Stimulated activated CD4-positive, alpha-beta T cell treated with anti-CD3 and anti-CD28 coated beads, TNF-alpha, amount 100 ng/mL, for 1 hour (primary cell): ENCODE measurements at regions not wholly inside any gene's neighbourhood (a gene's known extent, or its start where the extent isn't known, plus 50 kb on each side); places are given as distances from the start of the nearest gene placed in this dataset.

Experiments
- DNase-seq, 3 donors: peaks; one replicate each; pipeline ENCODE4 v3.0.0-alpha.2; 2020; ENCODE audit warnings: low read depth in 3 of 3, low spot score in 1 of 3

DNA sequence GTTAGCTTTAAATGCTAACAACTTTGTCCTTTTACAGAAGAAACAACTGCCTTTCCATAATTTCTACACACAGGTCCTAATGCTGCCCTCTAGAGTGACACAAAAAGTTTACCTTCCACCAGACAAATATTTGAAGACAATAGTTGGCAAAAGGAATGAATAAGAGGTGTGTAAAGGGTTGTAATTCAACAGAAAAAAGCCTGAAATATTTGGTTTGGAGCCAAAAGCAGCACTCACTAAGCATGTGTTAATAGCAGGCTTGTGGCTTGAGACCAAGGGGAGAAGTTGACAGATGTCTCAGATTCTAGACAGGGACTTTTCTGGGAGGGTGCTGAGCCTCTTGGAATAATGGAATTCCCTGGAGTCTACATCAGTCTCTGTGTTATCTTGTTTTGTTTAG lies 156.2 kb upstream of the GALNT17 start:
- DNase-seq = no peak

DNA sequence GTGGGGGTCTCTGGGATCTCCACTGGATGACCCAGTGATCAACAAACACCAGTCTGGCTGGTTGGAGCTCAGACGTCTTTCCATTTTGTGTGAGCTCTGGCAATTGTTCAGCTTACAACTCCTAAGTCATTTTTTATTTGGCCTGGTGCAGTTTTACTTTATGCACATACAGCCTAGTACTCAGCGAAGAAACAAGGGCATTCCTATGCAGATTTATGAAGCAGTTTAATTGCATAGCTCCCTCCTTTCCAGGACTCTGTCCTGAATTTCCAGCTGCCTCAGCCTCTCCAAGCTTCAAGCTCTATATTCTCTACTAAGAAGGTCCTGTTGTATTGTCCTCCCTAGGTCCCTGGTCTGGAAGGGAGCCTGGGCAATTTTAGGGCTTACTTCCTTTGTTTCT lies 145.6 kb upstream of the GALNT17 start:
- DNase-seq = no peak

DNA sequence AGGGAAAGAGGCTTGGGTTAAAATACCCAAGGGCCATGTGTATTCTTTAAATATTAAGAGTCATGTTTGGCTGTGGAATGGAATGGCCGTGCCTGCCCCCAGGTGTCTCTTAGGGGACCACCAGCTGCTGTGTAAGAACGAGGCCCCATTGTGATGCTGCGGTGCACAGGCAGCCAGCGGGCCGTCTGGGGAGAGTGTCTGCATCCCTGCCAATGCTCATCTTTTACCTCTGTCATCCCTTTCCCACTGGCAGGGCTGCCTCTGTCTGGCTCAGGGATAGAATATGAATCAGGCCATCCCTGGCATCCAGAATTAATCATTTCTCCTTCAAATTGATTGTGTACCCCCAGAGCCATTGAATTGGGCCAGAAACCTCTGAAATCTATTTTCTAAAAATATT lies 137.8 kb upstream of the GALNT17 start:
- no peak for DNase-seq

DNA sequence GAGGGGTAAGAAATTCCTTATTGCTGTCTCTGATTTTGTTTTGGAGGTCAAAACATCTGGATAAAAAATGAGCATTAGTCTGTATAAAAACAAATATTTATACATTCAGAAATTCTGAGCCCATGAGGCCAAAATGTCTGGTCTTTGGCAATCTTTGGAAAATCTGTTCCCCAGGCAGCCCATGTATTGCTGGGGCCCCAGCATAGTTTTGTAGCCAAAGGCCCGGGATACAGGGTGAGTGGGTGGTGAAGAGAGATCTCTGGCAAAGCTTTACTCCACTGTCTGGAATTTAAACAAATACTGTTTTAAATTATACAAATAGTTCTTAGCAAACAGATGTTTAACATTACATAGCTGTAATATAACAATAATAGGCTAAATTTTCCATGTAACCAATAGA lies 134.7 kb upstream of the GALNT17 start:
- no peak for DNase-seq

DNA sequence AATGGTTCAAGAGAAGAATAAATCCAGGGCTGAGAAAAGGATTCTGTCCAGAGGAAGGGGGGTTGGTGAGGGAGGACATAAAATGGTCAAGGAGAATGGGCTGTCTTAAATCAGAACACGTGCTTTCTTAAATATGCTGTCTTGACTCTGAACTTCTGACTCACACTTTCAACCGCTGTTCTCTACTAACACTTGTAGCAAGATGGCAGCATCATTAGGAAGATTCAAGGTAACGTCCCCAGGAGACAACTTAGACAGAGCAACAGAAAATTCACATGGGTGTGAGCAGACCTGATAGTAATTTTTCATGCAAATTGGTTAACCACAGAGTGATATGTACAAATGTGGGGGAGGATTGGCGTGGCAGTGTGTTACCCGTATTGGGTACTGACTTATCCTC lies 126.8 kb upstream of the GALNT17 start:
- DNase-seq = no peak

DNA sequence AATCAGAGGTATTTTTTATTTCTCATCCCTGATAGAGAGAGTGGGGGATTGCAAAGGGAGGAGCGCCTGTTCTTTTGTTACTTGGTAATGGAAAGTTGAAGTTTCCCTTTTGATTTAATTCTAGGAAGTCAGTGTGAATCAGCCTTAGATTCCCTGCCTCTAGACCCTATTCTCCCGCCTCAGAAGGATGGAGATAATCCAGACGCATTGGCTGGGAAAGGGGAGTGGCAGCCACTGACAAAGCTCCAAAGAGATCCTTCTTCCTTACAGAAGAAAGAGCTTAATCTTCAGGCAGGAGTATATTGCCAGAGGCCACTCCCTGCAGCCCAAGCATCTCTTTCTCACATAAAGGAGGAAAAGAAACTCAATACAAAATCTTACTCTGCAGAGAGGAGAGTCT lies 122.3 kb upstream of the GALNT17 start:
- no peak for DNase-seq

DNA sequence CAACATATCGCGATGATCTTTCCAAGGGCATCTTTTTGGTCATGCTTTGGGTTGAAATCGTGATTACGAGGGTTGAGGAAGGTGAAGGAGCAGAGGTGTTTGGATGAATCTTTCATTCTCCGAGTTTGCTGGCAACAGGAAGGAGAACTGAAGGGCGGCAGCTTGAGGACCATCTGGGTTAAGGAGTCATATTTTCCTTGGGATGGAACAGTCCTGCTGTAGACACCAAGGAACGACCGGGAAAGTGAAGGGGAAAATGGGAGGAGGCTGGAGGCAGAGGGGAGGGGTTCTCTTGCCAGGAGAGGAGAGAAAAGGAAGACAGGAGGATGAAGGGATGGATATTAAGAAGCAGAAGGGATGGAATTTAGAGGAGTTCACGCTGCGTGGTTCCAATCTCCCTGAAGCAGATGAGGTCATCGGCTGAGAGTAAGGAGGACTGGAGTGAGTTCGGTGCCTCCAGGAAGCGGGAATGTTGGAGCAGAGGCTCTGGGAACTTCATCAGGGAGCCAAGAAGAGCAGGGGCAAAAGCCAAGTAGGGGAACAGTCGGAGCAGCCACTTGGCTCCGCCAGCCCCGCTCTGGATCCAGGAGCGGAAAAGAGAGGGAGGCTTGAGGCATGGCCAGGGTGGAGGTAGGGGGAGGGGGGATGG lies 116.6 kb upstream of the GALNT17 start:
- no peak for DNase-seq

DNA sequence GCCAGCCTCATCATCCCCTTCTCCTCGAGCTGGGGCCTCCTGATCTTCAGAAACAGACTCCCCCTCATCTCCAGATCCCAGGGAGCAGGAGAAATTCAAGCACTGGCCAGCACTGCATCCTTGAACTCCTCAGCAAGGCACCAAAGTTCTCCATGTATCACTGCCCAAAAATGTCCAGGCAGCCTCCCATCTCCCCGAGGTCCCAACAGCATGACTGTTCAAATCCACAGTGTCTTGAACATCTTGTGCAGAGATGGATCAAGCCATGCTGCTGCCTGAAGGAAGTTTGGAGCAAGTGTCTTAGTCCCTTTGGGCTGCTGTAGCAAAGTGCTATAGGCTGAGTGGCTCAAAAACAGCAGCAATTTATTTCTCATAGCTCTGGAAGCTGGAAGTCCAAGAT lies 115.5 kb upstream of the GALNT17 start:
- DNase-seq = no peak

DNA sequence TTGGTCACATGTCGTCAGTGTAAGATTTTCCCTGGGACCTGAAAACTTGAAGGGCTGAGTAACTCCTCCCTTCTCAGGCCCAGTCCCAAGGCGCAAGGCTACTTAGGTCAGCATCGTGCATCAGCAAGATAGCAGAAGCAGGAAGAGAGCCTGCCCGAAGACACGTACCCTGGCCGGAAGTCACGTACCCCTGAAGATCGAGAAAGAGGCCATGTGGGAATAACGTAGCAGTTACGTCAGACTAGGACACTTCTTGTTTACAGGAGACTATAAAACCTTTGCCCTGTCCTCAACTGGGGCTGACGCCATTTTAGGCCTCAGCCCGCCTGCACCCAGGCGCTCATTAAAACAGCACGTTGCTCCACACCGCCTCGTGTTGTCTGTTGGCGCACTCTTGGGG lies 114.3 kb upstream of the GALNT17 start:
- DNase-seq = no peak

DNA sequence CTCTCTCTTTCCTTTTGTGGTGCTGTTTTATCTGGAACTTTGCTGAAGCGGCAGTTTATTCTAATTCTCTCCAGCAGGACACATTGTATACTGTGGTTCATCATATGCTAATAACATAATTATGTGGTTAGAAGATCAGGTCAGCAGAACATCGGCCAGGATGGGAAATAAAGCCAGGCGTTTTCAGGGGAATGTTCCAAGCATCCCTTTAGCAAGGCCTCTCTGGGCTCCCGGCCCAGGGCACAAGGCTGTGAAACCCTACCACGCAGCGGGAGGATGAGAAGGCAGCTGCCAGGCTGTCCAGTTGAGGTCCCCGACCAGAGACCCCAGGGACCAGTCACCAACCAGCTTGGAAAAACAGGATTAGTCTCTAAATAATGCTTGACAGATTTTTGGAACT lies 112.2 kb upstream of the GALNT17 start:
- DNase-seq = no peak

DNA sequence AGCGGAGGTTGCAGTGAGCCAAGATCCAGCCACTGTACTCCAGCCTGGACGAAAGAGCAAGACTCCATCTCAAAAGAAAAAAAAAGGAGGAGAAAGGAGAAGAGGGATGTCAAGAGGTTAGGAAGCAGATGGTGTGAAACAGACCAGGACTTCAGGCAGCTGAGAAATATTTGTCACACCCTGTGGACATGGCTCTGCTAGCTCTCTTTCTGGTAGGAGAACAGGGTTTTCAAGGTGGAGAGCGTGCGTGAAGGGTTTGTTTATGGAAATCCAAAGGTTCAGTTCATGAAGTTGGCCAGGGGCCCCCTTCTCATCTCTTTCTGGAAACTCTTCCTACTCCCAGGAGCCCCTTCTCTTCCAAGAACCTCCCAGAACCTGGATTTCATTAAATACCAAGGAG lies 110.8 kb upstream of the GALNT17 start:
- no peak for DNase-seq

DNA sequence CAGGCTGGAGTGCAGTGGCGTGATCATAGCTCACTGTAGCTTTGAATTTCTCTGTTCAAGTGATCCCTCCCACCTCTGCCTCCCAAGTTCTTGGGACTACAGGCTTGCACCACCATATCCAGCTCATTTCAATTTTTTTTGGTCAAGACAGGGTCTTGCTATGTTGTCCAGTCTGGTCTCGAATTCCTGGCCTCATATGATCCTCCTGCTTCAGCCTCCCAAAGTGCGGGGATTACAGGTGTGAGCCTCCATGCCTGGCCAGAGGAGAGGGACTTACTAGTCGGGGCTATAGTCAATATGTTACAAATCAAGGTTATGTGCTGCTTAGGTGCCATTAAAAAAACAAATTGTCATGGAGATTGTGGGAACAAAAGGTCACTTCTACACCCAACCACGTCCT lies 105.3 kb upstream of the GALNT17 start:
- DNase-seq = no peak

DNA sequence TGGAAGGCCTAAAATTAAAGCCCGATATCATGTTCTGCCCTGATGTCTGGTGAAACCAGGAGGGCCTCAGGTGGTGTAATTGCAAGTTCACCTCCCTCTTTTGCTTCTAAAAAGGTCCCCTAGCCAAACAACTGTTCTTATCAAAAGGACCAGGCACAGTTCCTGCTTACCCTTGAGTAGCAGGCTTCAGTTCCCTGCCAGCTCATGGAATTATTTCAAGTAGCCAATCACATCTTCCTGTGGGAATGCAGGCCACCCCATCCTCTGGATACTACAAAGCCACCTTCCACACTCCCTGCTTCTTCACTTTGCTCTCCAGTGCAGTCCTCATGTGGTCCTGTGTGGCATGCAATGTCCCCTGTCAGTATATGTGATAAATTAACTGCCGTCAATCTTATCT lies 97.7 kb upstream of the GALNT17 start:
- DNase-seq = no peak

DNA sequence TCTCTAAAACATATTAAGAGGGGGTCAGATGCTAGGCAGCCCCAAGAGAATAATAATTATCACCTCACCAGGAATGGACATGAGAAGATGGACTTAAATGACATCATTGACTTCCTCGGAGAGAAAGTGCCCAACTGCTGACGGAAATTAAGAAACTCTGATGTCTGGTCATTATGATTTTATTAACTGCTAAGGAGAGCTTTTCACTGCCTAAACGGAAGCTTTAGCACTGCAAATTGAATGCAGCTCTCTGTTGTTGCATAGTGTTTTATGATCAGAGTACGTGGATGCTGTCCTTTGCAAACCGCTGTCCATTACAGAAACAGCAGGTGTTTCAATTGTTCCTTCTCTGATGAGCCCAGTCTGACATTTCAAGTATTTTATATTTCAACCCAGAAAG lies 89.4 kb upstream of the GALNT17 start:
- no peak for DNase-seq

DNA sequence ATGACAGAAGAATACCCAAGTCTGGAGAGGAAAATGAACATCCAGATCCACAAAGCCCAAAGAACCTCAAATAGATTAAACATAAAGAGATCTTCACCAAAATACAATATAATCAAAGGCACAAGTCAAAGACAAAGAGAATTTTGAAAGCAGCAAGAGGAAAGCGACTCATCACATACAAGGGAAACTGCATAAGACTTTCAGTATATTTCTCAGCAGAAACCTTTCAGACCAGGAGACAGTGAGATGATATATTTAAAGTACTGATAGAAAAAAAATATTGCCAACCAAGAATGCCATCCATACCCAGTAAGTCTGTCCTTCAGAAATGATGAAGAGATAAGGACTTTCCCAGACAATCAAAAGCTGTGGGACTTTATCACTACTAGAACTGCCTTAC lies 81.5 kb upstream of the GALNT17 start:
- DNase-seq = no peak

DNA sequence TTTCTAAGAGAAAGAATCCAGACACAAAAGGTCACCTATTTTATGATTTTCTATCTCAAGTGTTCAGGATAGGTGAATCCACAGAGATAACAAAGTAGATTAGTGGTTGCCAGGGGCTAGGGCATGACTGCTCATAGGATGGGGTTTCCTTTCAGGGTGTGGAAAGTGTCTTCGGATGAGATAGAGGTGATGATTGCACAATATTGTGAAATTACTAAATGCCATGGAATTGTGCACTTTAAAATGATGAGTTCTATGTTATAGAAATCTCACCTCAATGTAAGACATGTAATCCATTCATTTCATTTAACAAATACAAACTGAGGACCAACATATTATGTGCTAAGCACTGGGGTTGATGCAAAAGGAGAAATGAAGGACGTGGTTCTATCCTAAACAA lies 76.4 kb upstream of the GALNT17 start:
- no peak for DNase-seq

DNA sequence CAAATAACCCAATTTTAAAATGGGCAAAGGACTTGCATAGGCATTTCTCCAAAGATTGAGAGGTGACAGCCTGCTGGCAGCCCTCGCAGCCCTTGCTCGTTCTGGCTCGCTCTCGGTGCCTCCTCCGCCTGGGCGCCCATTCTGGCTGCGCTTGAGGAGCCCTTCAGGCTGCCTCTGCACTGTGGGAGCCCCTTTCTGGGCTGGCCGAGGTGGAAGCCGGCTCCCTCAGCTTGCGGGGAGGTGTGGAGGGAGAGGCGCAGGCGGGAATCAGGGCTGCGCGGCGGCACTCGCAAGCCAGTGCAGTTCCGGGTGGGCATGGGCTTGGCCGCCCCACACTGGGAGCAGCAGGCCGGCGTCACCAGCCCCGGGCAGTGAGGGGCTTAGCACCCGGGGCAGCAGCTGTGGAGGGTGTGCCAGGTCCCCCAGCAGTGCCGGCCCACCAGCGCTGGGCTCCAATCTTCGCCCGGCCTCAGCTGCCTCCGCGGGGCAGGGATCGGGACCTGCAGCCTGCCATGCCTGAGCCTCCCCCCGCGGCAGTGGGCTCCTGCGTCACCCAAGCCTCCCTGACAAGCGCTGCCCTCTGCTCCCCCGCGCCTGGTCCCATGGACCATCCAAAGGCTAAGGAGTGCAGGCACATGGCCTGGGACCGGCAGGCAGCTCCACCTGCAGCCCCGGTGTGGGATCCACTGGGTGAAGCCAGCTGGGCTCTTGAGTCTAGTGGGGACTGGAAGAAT lies 54.0 kb upstream of the GALNT17 start:
- DNase-seq = no peak
